22Rv1 (cell line): ENCODE measurements at regions not wholly inside any gene's neighbourhood (a gene's known extent, or its start where the extent isn't known, plus 50 kb on each side); places are given as distances from the start of the nearest gene placed in this dataset.

Source experiments
- ZFX ChIP-seq: fragments of 450-650 bp; IDR thresholded peaks from 2 replicates; pipeline ENCODE4 v1.6.1; 2017; ENCODE audit warnings: antibody characterized with exemption, borderline replicate concordance
- TF ChIP-seq, protein P1 (sequence below): fragments of 450-650 bp; IDR thresholded peaks from 2 replicates; pipeline ENCODE4 v1.5.1; 2017; ENCODE audit warnings: mild to moderate bottlenecking

DNA sequence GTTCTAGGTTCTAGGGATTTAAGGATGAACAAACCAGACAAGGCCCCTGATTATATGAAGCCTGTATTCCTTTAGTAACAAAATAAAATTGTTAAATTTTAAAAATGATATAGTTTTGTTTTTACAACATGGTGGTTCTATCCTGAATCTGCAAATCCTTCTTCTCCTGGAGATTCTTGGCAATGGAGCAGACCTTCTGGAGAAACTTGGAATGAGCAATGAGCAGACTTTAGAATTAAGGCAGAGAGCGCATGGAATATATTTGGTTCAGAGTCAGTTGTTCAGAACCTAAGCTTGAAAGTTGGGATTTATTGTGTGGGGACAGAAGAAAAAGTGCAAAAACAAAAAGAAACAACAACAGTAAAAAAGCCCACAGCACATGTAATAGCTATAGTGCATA is 381.1 kb downstream of the ADGRL2 start:
- TF ChIP-seq, protein P1, sequence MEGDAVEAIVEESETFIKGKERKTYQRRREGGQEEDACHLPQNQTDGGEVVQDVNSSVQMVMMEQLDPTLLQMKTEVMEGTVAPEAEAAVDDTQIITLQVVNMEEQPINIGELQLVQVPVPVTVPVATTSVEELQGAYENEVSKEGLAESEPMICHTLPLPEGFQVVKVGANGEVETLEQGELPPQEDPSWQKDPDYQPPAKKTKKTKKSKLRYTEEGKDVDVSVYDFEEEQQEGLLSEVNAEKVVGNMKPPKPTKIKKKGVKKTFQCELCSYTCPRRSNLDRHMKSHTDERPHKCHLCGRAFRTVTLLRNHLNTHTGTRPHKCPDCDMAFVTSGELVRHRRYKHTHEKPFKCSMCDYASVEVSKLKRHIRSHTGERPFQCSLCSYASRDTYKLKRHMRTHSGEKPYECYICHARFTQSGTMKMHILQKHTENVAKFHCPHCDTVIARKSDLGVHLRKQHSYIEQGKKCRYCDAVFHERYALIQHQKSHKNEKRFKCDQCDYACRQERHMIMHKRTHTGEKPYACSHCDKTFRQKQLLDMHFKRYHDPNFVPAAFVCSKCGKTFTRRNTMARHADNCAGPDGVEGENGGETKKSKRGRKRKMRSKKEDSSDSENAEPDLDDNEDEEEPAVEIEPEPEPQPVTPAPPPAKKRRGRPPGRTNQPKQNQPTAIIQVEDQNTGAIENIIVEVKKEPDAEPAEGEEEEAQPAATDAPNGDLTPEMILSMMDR: no peak
- no peak for TF ChIP-seq ZFX
